Panc1 (cell line): ENCODE measurements at regions not wholly inside any gene's neighbourhood (a gene's known extent, or its start where the extent isn't known, plus 50 kb on each side); places are given as distances from the start of the nearest gene placed in this dataset.

ENCODE experiments used
- CTCF ChIP-seq: fragments of 450-650 bp; IDR thresholded peaks from 2 replicates; pipeline ENCODE4 v1.5.1; 2017; ENCODE audit warnings: mild to moderate bottlenecking
- POLR2AphosphoS5 ChIP-seq: IDR thresholded peaks from 2 replicates; pipeline ENCODE4 v1.6.1; 2012; ENCODE audit warnings: mild to moderate bottlenecking, low read depth, low read length, moderate library complexity
- REST ChIP-seq, 2 experiments: IDR thresholded peaks; 2 replicates each; pipeline ENCODE4 v1.6.1; 2011 to 2012; ENCODE audit warnings: low read depth in 2 of 2, control low read depth in 1 of 2, low read length in 1 of 2, mild to moderate bottlenecking in 1 of 2, moderate library complexity in 1 of 2; ENCODE audit not compliant: insufficient read depth in 1 of 2
- SIN3A ChIP-seq: IDR thresholded peaks from 2 replicates; pipeline ENCODE4 v1.6.1; 2012; ENCODE audit warnings: low read depth, mild to moderate bottlenecking, low read length, moderate library complexity, borderline replicate concordance; ENCODE audit not compliant: insufficient read depth

GRCh38 chr13:26501641-26502040 lies 55.8 kb upstream of the WASF3 start:
- no peak for TF ChIP-seq POLR2AphosphoS5
- TF ChIP-seq CTCF, result no peak
- no peak for TF ChIP-seq REST (IDR thresholded peaks at IDR 0.05; ENCODE audit: insufficient read depth in 1 of 2, low read depth in 2 of 2, low read length in 1 of 2)
- no peak for TF ChIP-seq SIN3A
